ENCODE measurements at regions not wholly inside any gene's neighbourhood (a gene's known extent, or its start where the extent isn't known, plus 50 kb on each side); places are given as distances from the start of the nearest gene placed in this dataset.
"Not testable (repeated sequence)": the region's sequence is repeated elsewhere in the genome, so short reads cannot be mapped to it uniquely, and the experiment has no call there.

- no peak for DNase-seq
Measured at GRCh38 chr5:155522540-155522939, 509.0 kb downstream of the KIF4B start.

- DNase-seq: no peak
Measured at GRCh38 chr5:155529362-155529761, 515.8 kb downstream of the KIF4B start.

- no peak for DNase-seq
Measured at GRCh38 chr5:155530046-155530445, 516.5 kb downstream of the KIF4B start.

DNA sequence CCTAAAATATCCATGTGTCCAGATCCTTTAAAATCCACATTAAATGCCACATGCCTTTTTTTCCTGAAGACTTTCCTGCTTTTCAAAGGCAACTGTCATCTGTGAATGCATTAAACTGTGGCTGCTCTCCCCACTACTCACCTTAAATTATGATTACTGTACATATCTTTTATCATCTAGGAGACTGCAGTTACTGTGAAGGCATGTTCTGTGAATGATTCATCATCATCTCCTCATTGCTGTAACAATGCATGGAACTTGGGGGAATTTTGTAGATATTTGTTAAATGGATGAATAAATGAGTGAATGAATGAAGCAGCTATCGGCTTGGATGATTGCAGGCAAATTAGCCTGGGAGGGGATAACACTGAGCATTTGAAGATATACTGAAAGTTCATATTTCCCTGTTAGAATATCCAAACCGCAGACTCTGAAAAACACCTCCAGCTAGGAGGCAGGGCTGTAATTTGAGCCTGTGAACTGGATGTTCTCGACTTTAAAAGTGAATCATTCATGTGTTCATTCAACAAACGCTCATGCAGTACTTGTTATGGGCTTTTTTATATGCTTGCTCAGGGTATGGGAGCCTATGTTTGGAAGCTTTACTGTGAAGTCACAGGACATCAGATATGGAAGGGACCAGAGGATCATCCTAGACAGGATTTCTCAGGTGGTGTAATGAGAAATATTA lies 519.2 kb downstream of the KIF4B start:
- no peak for DNase-seq

DNA sequence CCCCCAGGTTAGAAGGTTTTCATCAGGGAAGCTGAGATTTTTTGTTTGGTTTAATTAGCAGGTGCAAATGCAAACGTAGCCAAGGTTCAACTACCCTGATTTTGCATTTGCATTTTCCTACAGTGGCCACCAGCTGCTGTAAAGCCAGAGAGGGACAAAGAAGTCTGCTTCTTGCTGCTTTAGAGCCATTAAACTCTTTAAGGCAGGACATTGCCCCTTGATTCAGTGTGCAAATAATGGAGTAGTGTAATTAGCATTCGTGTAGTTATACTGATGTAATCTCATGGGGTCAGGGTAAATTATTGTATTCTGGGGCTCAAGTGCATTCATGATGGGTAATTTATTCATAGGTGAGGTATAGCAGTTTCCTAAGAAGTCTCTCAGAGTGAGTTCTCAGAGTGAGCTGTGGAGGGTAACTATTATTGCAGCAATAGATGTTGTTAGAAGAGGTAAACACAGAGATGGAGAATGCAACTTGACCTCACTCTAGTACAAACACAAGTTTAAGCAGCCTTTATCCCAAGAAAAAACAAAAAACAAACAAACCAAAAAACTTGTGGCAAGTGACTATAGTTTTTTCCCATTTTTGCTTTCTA lies 526.5 kb downstream of the KIF4B start:
- DNase-seq: peak in 1 of 2 experiments; percentile 38

GRCh38 chr5:155546075-155546474 lies 532.5 kb downstream of the KIF4B start:
- no peak for DNase-seq

DNA sequence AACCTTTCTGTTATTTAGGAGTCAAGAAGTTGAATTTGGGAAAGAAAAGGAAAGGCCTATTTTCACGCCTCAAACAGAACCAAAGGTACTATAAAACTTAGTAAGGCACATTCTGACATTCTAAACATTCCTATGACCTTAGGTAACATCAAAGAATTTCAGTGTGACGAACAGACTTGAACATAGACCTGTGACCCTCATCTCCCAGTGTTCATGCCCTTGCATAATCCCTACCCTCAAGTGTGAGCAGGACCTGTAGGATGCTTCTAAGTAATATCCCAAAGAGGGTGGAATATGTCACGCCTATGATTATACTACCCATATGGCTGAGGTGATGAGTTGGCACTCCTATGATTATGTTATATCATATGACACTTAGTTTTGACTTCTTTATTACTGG lies 540.9 kb downstream of the KIF4B start:
- DNase-seq: no peak

DNA sequence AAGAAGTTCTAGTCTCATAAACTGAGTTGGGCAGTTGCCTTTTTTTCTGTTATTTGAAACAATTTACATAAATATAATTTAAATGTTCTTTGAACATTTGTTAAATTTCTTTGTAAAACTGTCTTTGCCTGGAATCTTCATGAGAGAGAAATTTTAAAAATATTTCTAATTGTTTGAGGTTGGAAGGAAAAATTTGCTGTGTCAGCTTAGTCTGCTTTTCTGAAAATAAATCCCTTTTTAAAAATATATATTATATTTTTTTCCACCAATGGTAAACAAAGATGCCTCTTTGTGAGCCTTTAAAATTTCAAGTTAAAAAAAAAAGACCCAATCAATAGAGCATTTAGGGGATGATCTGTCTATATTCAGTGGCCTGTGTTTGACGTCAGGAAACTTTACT lies 542.7 kb downstream of the KIF4B start:
- DNase-seq: no peak

- no peak for DNase-seq
Measured at GRCh38 chr5:155556700-155557099, 543.1 kb downstream of the KIF4B start.

DNA sequence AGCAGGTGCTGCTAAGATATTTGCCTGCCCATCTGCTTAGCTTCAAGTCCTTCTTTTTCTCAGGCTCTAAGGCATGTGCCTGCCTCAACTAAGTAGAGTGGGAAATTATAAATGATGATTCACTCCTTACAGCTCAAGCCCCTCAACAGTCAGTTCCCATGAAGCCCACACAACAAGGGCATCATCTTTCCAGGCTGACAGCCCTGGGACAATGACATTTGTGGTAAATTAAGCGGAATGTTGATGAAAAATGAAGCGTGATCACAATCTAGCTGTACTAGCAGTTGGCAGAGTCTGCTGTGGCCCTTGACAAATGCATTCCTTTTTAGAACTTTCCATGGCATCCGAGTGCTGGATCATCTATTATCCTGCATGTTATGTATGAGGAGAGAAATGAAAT lies 548.6 kb downstream of the KIF4B start:
- DNase-seq: no peak

DNA sequence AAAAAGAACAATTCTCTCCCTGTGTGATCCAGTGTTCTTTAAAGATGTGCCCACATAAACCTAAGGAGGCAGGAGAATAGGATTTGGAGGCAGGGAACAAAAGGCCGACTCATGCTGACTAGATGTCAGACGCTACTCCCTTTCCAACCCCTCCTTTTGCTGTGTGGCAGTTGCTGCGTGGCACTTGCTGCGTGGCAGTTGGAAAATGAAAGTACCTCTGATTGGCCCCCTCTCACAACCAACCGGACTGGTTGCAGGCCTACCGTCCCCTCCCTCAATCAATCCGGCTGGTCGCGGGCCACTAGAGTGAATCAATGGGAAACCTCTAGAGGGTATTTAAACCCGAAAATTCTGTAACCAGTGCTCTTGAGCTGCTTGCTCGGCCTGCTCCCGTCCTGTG lies 551.0 kb downstream of the KIF4B start:
- no peak for DNase-seq

- DNase-seq: no peak
Measured at GRCh38 chr5:155575861-155576260, 562.3 kb downstream of the KIF4B start.

GRCh38 chr5:155586808-155587207 lies 573.3 kb downstream of the KIF4B start:
- not testable (repeated sequence) for DNase-seq

GRCh38 chr5:155587458-155587857 lies 573.9 kb downstream of the KIF4B start:
- DNase-seq: no peak

DNA sequence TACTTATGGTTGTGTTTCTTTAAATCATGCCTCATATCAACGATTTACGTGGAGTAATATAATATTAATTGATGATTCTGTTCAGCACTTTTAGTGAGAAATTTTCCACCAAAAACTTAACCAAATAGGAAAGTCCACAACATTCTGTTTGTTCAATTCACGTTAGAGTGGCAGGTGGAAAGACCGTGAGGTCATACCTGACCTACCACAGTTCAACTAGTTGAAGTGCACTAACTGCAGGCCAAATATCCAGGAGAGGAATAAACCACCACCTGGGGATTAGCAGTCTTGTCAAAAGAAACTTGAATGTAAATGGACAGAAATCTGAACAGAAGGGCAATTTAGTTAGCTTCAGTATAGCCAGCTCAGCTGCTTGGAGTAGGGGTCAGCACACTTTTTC lies 577.7 kb downstream of the KIF4B start:
- no peak for DNase-seq

GRCh38 chr5:155594270-155594669 lies 580.7 kb downstream of the KIF4B start:
- no peak for DNase-seq

- DNase-seq: no peak
Measured at GRCh38 chr5:155595791-155596190, 582.2 kb downstream of the KIF4B start.

GRCh38 chr5:155598552-155598951 lies 585.0 kb downstream of the KIF4B start:
- DNase-seq: no peak

DNA sequence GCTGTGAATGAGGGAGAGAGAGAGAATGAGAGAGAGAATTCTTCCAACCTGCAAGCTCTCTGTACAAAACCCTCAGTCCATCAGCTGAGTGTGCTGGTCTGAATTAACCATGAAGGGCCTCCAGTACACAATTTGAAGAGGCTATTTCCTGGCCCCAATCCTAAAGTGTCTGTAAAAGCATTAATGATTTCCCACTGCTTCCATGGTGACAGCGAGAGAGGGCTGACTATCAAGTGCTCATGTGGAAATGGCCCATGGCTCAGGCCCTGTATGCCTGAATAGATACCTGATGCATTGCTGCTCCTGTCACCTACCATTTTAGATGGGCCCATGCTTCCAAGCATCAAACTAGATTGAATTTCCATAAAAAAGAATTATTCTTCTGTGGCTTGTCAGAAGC lies 592.4 kb downstream of the KIF4B start:
- DNase-seq: peak; percentile 18 to 28

GRCh38 chr5:155616779-155617392 lies 603.3 kb downstream of the KIF4B start:
- DNase-seq: no peak

DNA sequence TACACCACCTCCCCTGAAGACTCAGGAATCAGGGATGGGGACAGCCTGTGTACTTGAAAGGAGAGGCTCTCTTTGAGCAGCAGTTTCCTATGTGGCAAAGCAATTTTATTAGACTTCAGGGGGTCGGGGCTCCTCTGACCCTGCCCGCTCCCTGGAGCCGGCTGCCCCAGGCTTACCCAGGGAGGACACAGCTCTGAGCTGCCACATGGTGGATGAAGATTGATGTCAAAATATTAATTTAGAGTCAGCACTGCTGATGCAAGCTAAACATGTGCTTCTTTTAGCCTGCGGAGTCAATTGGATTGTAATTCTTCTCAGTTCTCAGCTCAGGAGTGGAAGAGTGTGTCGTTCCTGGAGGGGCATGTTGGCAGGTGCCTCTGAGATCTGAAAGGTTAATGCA lies 606.1 kb downstream of the KIF4B start:
- DNase-seq: no peak

GRCh38 chr5:155620821-155621410 lies 607.4 kb downstream of the KIF4B start:
- no peak for DNase-seq

DNA sequence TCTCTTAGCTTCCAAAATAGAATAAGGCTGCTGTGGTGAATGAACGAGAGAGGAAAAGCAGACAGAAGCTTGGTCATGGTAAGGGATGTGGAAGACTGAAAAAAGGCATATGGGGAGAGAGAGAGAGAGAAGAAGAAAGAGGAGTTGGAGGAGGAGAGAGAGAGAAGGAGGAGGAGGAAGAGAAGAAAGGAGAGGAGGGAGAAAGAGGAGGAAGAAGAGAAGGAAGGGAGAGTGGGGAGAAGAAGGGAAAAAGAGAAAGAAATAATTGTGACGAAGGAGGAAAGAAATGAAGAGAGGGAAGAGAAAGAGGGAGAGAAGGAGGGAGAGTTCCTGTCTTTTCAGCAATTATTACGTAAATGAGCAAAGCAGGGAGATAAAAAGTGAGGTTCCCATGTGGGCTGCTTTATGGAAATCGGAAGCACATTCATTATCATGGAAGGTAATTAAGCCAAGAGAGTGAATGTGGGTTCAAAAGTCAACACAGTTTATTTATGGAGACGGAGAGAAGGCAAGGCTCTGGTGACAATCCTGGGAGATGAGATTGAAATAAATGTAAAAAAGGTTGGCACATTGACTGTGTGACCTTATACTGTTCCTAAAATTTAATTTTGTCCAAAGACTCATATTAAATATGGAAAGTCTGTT lies 611.2 kb downstream of the KIF4B start:
- no peak for DNase-seq

GRCh38 chr5:155625315-155625714 lies 611.8 kb downstream of the KIF4B start:
- DNase-seq: no peak
